HCT116 (cell line): ENCODE measurements at regions not wholly inside any gene's neighbourhood (a gene's known extent, or its start where the extent isn't known, plus 50 kb on each side); places are given as distances from the start of the nearest gene placed in this dataset.

Experiments
- ATAC-seq: fragments of 200-7000 bp; cut with Tn5 transposase; 2 replicates; pipeline ENCODE4 v1.9.1; 2020; ENCODE audit warnings: mild to moderate bottlenecking, moderate library complexity
- BruUV-seq: library from RNA; stranded (reverse); fragments of 400-500 nt; replicated peaks from 2 replicates; lab custom pipeline; 2021; lab: Mats Ljungman, UMichigan
- CTCF ChIA-PET: fragments of 300-600 bp; sonication (Branson Sonifier 250); formaldehyde crosslinking; loops from one replicate; lab custom pipeline; 2021; ENCODE audit warnings: antibody characterized with exemption; lab: Charles Lee
- POLR2A ChIA-PET: fragments of 300-600, 350-600 bp; sonication (Branson Sonifier 250); formaldehyde crosslinking; loops from one replicate; lab custom pipeline; 2021; ENCODE audit warnings: antibody characterized with exemption; lab: Charles Lee
- RAD21 ChIA-PET, 2 experiments: fragments of 300-600 bp; sonication (Branson Sonifier 250); formaldehyde crosslinking; loops; one replicate each; lab custom pipeline; 2023; ENCODE audit warnings: low total read pairs in 2 of 2; ENCODE audit not compliant: uncharacterized antibody in 2 of 2, unreplicated experiment in 2 of 2, low non-redundant PET in 1 of 2; lab: Charles Lee
- DNase-seq: peaks from one replicate; pipeline ENCODE4 v3.0.0-alpha.2; 2010; ENCODE audit warnings: low read depth, low spot score
- H2AFZ ChIP-seq: fragments of 200-600 bp; shearing (Covaris generic), sonication (generic); 2 replicates; pipeline ENCODE4 v1.6.1; 2017; ENCODE audit warnings: low read depth, mixed run types, mixed read lengths, antibody characterized with exemption, low read length; ENCODE audit not compliant: poor library complexity, severe bottlenecking
- H3K27ac ChIP-seq: 2 replicates; pipeline ENCODE4 v1.5.1; 2012; ENCODE audit warnings: low read depth, low read length
- H3K27me3 ChIP-seq: fragments of 200-600 bp; sonication (generic); 2 replicates; pipeline ENCODE4 v1.6.1; 2016; ENCODE audit warnings: mixed run types, low read length, mixed read lengths; ENCODE audit not compliant: insufficient read depth
- H3K36me3 ChIP-seq, 2 experiments: fragments of 200-500 bp in 1 of 2; fragments of 200-600 bp in 1 of 2; sonication (Bioruptor generic) in 1 of 2; sonication (generic) in 1 of 2; 2 replicates each; pipeline versions ENCODE4 v1.5.1 to v1.6.1; 2014 to 2016; ENCODE audit warnings: low read length in 2 of 2, inconsistent platforms in 1 of 2, mixed read lengths in 1 of 2, mixed run types in 1 of 2; ENCODE audit not compliant: insufficient read depth in 2 of 2, control insufficient read depth in 1 of 2
- H3K4me1 ChIP-seq, 2 experiments: fragments of 200-600 bp in 1 of 2; sonication (generic) in 1 of 2; 2 replicates each; pipeline versions ENCODE4 v1.5.1 to v1.6.1; 2012 to 2017; ENCODE audit warnings: low read length in 2 of 2, inconsistent platforms in 1 of 2, mild to moderate bottlenecking in 1 of 2, mixed read lengths in 1 of 2, mixed run types in 1 of 2, moderate library complexity in 1 of 2; ENCODE audit not compliant: insufficient read depth in 2 of 2, control insufficient read depth in 1 of 2
- H3K4me2 ChIP-seq: fragments of 200-600 bp; sonication (generic); 2 replicates; pipeline ENCODE4 v1.6.1; 2017; ENCODE audit warnings: mixed run types, low read length, mixed read lengths
- H3K4me3 ChIP-seq, 2 experiments: fragments of 200-600 bp in 1 of 2; sonication (generic) in 1 of 2; replicated peaks in 1 of 2; 2 replicates each; pipeline ENCODE4 v1.5.1; 2011 to 2016; ENCODE audit warnings: low read length in 2 of 2, control low read depth in 1 of 2, low read depth in 1 of 2, mild to moderate bottlenecking in 1 of 2, mixed read lengths in 1 of 2, mixed run types in 1 of 2
- H3K79me2 ChIP-seq: fragments of 200-600 bp; sonication (generic); 2 replicates; pipeline ENCODE4 v1.6.1; 2017; ENCODE audit warnings: mild to moderate bottlenecking, mixed run types, low read length, moderate library complexity, mixed read lengths; ENCODE audit not compliant: insufficient read depth
- H3K9ac ChIP-seq: fragments of 200-600 bp; sonication (generic); 2 replicates; pipeline ENCODE4 v1.6.1; 2016; ENCODE audit warnings: low read length, mixed read lengths
- H3K9me2 ChIP-seq: fragments of 200-600 bp; sonication (generic), shearing (Covaris generic); 2 replicates; pipeline ENCODE4 v1.6.1; 2017; ENCODE audit warnings: mixed run types, mild to moderate bottlenecking, moderate library complexity; ENCODE audit not compliant: insufficient read depth
- H3K9me3 ChIP-seq, 2 experiments: fragments of 200-500 bp in 1 of 2; fragments of 200-600 bp in 1 of 2; sonication (Bioruptor generic) in 1 of 2; sonication (generic) in 1 of 2; 2 replicates each; pipeline ENCODE4 v1.6.1; 2014 to 2017; ENCODE audit warnings: low read length in 2 of 2, mixed read lengths in 2 of 2, inconsistent platforms in 1 of 2, low read depth in 1 of 2, mild to moderate bottlenecking in 1 of 2, mixed run types in 1 of 2, moderate library complexity in 1 of 2; ENCODE audit not compliant: control insufficient read depth in 1 of 2, insufficient read depth in 1 of 2
- H4K20me1 ChIP-seq: fragments of 200-600 bp; sonication (generic), shearing (Covaris generic); 2 replicates; pipeline ENCODE4 v1.6.1; 2017; ENCODE audit warnings: mixed run types, mild to moderate bottlenecking, moderate library complexity; ENCODE audit not compliant: insufficient read depth
- CTCF ChIP-seq, 3 experiments: fragments of 200-600 bp in 1 of 3; sonication (generic) in 1 of 3; IDR thresholded peaks in 2 of 3; conservative IDR thresholded peaks in 1 of 3; 2 replicates each; pipeline ENCODE4 v1.5.1; 2012 to 2017; ENCODE audit warnings: low read depth in 2 of 3, low read length in 2 of 3, antibody characterized with exemption in 1 of 3, borderline replicate concordance in 1 of 3, control low read depth in 1 of 3, mild to moderate bottlenecking in 1 of 3, mixed read lengths in 1 of 3, mixed run types in 1 of 3, moderate library complexity in 1 of 3; ENCODE audit not compliant: insufficient read depth in 1 of 3
- REST ChIP-seq: IDR thresholded peaks from 2 replicates; pipeline ENCODE4 v1.6.1; 2012; ENCODE audit warnings: low read depth
- intact Hi-C: fragments of 100-400 bp; cut with micrococcal nuclease; formaldehyde crosslinking; loops from 2 replicates; pipeline ENCODE4 v1.10.0; 2022

- POLR2A ChIA-PET: no interaction called here
- Histone ChIP-seq H3K27ac (no peak overlapping the region), H3K9me3 (no peaks in the 10 kb centered on the region), H3K9ac (no peak overlapping the region), H3K79me2 (no peaks in the 10 kb centered on the region), H3K36me3 (no peaks in the 10 kb centered on the region), H3K9me2 (no peaks in the 10 kb centered on the region), H3K4me1 (peaks cover 0 to 5% of the 10 kb centered on the region in 2 experiments; a peak in 1 of 4 replicates), H3K4me3 (no peak overlapping the region), H4K20me1 (no peaks in the 10 kb centered on the region), H3K4me2 (no peak overlapping the region), H3K27me3 (no peaks in the 10 kb centered on the region), H2AFZ (no peak overlapping the region)
- RAD21 ChIA-PET: no interaction called here
- no TSS peak for BruUV-seq
- CTCF ChIA-PET: no interaction called here
- TF ChIP-seq CTCF (IDR thresholded peaks at IDR 0.05 in 2 of 3, conservative IDR thresholded peaks at IDR 0.05 in 1 of 3; ENCODE audit: borderline replicate concordance in 1 of 3, insufficient read depth in 1 of 3, low read depth in 2 of 3, low read length in 2 of 3) (no peak), REST (no peak)
- intact Hi-C loops: no loop called here
- no peak for DNase-seq
- no peak for ATAC-seq
These were observed 53.3 kb upstream of the ARL15 start for GRCh38 chr5:54363669-54364068.
